ENCODE measurements at regions not wholly inside any gene's neighbourhood (a gene's known extent, or its start where the extent isn't known, plus 50 kb on each side); places are given as distances from the start of the nearest gene placed in this dataset.

DNA sequence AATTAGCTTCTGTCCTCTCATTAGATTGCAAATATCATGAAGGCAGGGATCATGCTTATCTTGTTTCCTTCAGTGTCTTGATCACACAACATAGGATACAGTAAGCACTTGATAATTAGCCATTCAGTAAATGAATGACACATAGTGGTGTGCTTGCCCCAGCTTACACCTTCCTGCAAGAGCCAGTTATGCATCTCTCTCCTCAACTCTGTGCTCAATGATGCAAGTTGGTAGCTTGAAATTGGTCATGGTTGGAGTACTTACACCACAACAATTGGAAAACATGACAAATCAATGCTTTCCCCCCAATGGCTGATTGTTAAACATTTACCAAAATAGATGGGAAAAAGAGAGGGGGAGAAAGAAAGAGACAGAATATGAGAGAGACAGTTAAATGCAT, 129.2 kb downstream of the NUF2 start:
- intact Hi-C loops (cut with DNase I; ENCODE audit: low total_unique reads) = no loop called here
- no peaks in the 10 kb centered on the region for H3K27me3 ChIP-seq
- no peaks in the 10 kb centered on the region for H3K36me3 ChIP-seq
- no peaks in the 10 kb centered on the region for H3K9me3 ChIP-seq
- DNase-seq = no peak
- no peaks in the 10 kb centered on the region for H3K4me1 ChIP-seq
- TF ChIP-seq CTCF (IDR thresholded peaks at IDR 0.05) (no peak), POLR2AphosphoS5 (IDR thresholded peaks at IDR 0.05) (no peak), POLR2A (IDR thresholded peaks at IDR 0.05) (no peak), EP300 (IDR thresholded peaks at IDR 0.05) (no peak)
- no peak overlapping the region for H3K4me3 ChIP-seq
- no peak overlapping the region for H3K27ac ChIP-seq

DNA sequence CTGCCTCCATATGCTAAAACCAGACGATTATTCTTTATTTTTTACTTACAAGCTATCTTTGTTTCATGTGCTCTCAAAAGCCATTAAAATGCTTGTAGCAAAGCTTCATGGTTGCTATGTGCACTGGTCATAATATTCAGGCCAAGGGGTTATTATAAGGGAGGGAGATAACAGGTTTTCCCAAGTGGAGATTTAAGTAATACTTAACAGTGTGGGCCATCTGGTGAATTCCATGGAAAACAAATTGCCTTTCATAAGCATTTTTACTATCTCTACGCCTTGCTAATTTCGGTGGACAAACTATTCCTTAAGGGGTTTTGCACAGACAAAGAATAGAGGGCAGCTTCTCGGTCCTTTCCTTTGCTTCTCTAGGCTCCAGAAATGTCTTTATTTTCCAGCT, 137.8 kb downstream of the NUF2 start:
- intact Hi-C loops (cut with DNase I; ENCODE audit: low total_unique reads) = no loop called here
- no peaks in the 10 kb centered on the region for H3K4me1 ChIP-seq
- H3K36me3 ChIP-seq = no peaks in the 10 kb centered on the region
- H3K4me3 ChIP-seq = no peak overlapping the region
- DNase-seq = peak in 1 of 2 donors; percentile 26
- TF ChIP-seq POLR2AphosphoS5 (IDR thresholded peaks at IDR 0.05) (no peak), EP300 (IDR thresholded peaks at IDR 0.05) (no peak), CTCF (IDR thresholded peaks at IDR 0.05) (no peak), POLR2A (IDR thresholded peaks at IDR 0.05) (no peak)
- H3K27ac ChIP-seq = no peak overlapping the region
- WGBS, 5 donors = 77 to 87% (median 82%) methylated on average over 4 of the region's 4 CpGs
- H3K27me3 ChIP-seq = no peaks in the 10 kb centered on the region
- H3K9me3 ChIP-seq = no peaks in the 10 kb centered on the region

- DNase-seq = no peak
- H3K4me3 ChIP-seq = no peak overlapping the region
- TF ChIP-seq POLR2A (IDR thresholded peaks at IDR 0.05) (no peak), CTCF (IDR thresholded peaks at IDR 0.05) (no peak), POLR2AphosphoS5 (IDR thresholded peaks at IDR 0.05) (no peak), EP300 (IDR thresholded peaks at IDR 0.05) (no peak)
- intact Hi-C loops (cut with DNase I; ENCODE audit: low total_unique reads) = no loop called here
- H3K36me3 ChIP-seq = no peaks in the 10 kb centered on the region
- no peak overlapping the region for H3K27ac ChIP-seq
- H3K9me3 ChIP-seq = no peaks in the 10 kb centered on the region
- peaks cover 0 to 4% (median 2%) of the 10 kb centered on the region in 4 donors for H3K4me1 ChIP-seq
- no peaks in the 10 kb centered on the region for H3K27me3 ChIP-seq
- WGBS, 5 donors = 52 to 88% (median 79%) methylated on average over 1 of the region's 1 CpG
These were observed 145.5 kb downstream of the NUF2 start for GRCh38 chr1:163467289-163467688.

GRCh38 chr1:163471779-163472650, 150.3 kb downstream of the NUF2 start:
- intact Hi-C loops (cut with DNase I; ENCODE audit: low total_unique reads) = no loop called here
- peak in 1 of 2 donors; percentile 28 for DNase-seq
- no peak overlapping the region for H3K4me3 ChIP-seq
- no peak overlapping the region for H3K27ac ChIP-seq
- no peaks in the 10 kb centered on the region for H3K9me3 ChIP-seq
- TF ChIP-seq CTCF (IDR thresholded peaks at IDR 0.05) (no peak), POLR2AphosphoS5 (IDR thresholded peaks at IDR 0.05) (no peak), EP300 (IDR thresholded peaks at IDR 0.05) (no peak), POLR2A (IDR thresholded peaks at IDR 0.05) (no peak)
- H3K36me3 ChIP-seq = no peaks in the 10 kb centered on the region
- H3K27me3 ChIP-seq = no peaks in the 10 kb centered on the region
- WGBS, 5 donors = 30 to 52% (median 32%) methylated on average over 13 of the region's 13 CpGs
- peaks cover 0 to 10% (median 3%) of the 10 kb centered on the region in 4 donors for H3K4me1 ChIP-seq
